ENCODE measurements at regions not wholly inside any gene's neighbourhood (a gene's known extent, or its start where the extent isn't known, plus 50 kb on each side); places are given as distances from the start of the nearest gene placed in this dataset.

DNA sequence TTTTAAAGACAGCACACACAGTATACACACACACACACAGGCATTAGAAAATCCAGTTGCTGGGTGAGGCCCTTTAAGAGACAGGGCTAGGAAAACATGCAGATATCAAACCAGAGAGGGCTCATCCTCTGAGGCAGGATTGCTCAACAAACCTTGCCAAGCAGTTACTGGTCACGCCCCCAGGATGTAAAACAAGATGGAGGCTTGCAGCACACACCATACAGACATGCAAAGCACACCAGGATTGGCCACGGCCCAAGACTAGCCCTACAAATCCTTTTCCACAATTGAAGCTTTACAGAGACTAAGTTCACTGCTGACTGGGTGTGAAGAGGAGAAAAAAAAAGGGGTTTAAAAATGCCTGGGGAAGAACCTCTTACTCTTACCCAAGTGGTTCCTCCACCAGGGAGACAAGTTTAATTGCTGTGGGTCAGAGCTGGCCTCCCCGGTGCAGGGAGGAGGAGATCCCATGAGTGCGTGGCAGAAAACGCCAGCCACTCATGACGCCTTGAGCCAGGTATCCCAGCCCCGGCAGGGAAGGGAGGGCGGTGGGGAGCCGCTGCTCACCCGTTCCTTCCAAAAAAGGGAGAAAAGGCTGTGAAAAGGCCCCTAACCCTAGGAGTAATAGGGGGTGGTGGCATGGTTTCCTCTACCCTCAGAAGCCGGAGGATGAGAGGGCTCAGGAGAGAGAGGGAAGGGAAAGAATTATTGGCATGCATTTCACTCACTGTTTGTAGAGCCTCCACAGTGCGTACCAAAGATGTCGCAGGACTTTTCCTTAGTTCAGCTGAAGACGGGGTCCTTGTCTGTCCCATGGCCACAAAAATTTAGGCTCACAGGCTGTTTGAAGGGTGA is 594.6 kb upstream of the ZP4 start:
- Mint-ChIP-seq H3K4me1 (peaks cover 24 to 29% of the 10 kb centered on the region in 2 experiments), H3K36me3 (ENCODE audit: insufficient read depth in 1 of 3, low read depth in 3 of 3) (peaks cover 0 to 9% (median 6%) of the 10 kb centered on the region in 3 experiments; a peak in 3 of 7 replicates), H3K27me3 (ENCODE audit: low read depth) (no peaks in the 10 kb centered on the region), H3K4me3 (peak overlapping the region; percentile 79 to 85), H3K27ac (peak overlapping the region; percentile 87 to 95 (median 94)), H3K9me3 (no peaks in the 10 kb centered on the region)
- Histone ChIP-seq H2BK12ac (ENCODE audit: insufficient read length, low read depth, low read length) (no peak overlapping the region), H4K8ac (replicated peaks; ENCODE audit: insufficient read length, low read depth, low read length) (no peak overlapping the region), H3K27me3 (ENCODE audit: insufficient read depth, low read length) (no peaks in the 10 kb centered on the region), H3T11ph (ENCODE audit: low read length) (no peak overlapping the region), H2BK20ac (ENCODE audit: low read depth, low read length, poor library complexity, severe bottlenecking) (no peak overlapping the region), H3K23ac (ENCODE audit: insufficient read length, low read depth, low read length) (no peak overlapping the region), H3K9me3 (ENCODE audit: control insufficient read depth, low read depth, low read length) (no peaks in the 10 kb centered on the region), H4K5ac (ENCODE audit: insufficient read length, low read depth, low read length) (peak overlapping the region; percentile 88), H2BK5ac (ENCODE audit: insufficient read length, low read length) (no peak overlapping the region), H3K9ac (ENCODE audit: extremely low read depth, insufficient read length, low read length) (peak overlapping the region; percentile 90), H3K4ac (ENCODE audit: low read depth, low read length) (no peak overlapping the region), H2AFZ (ENCODE audit: low read length) (peak overlapping the region; percentile 65), H4K20me1 (ENCODE audit: control insufficient read depth, insufficient read depth, insufficient read length) (no peaks in the 10 kb centered on the region), H4K91ac (ENCODE audit: insufficient read length, low read depth, low read length) (no peak overlapping the region), H3K14ac (ENCODE audit: insufficient read depth, low read length) (no peak overlapping the region; the same call in 1 of the 2 replicates), H3K79me2 (ENCODE audit: insufficient read depth, low read length) (peaks cover 13% of the 10 kb centered on the region; the same call in 1 of the 2 replicates), H3K56ac (ENCODE audit: insufficient read length, low read depth, low read length) (no peak overlapping the region), H3K18ac (ENCODE audit: insufficient read length, low read depth, low read length) (peak overlapping the region; percentile 10), H2AK5ac (ENCODE audit: insufficient read length, low read length) (no peak overlapping the region), H2BK120ac (ENCODE audit: low read depth, low read length, poor library complexity, severe bottlenecking) (no peak overlapping the region), H3K4me2 (ENCODE audit: insufficient read depth, insufficient read length, low read length) (peak overlapping the region; percentile 80), H3K23me2 (ENCODE audit: insufficient read length, low read depth, low read length, poor library complexity, severe bottlenecking) (no peaks in the 10 kb centered on the region), H2BK15ac (ENCODE audit: low read depth, low read length) (no peak overlapping the region), H3K79me1 (ENCODE audit: insufficient read depth, low read depth, low read length, poor library complexity, severe bottlenecking) (no peaks in the 10 kb centered on the region), H3K27ac (ENCODE audit: insufficient read length, low read depth, low read length) (peak overlapping the region; percentile 41), H3K4me1 (ENCODE audit: insufficient read depth, low read length) (peaks cover 5% of the 10 kb centered on the region; the same call in 1 of the 2 replicates)
- TF ChIP-seq, protein P1, sequence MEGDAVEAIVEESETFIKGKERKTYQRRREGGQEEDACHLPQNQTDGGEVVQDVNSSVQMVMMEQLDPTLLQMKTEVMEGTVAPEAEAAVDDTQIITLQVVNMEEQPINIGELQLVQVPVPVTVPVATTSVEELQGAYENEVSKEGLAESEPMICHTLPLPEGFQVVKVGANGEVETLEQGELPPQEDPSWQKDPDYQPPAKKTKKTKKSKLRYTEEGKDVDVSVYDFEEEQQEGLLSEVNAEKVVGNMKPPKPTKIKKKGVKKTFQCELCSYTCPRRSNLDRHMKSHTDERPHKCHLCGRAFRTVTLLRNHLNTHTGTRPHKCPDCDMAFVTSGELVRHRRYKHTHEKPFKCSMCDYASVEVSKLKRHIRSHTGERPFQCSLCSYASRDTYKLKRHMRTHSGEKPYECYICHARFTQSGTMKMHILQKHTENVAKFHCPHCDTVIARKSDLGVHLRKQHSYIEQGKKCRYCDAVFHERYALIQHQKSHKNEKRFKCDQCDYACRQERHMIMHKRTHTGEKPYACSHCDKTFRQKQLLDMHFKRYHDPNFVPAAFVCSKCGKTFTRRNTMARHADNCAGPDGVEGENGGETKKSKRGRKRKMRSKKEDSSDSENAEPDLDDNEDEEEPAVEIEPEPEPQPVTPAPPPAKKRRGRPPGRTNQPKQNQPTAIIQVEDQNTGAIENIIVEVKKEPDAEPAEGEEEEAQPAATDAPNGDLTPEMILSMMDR (conservative IDR thresholded peaks at IDR 0.05) = no peak
- peak; percentile 67 for DNase-seq
- no CpG with 5 or more reads among the region's 14 CpGs for WGBS (ENCODE audit: extremely low coverage, insufficient read length, low lambda C conversion rate)
